Fibroblast of skin of right quadriceps (primary cell): ENCODE measurements at regions not wholly inside any gene's neighbourhood (a gene's known extent, or its start where the extent isn't known, plus 50 kb on each side); places are given as distances from the start of the nearest gene placed in this dataset.

ENCODE experiments used
- DNase-seq: peaks from one replicate; pipeline ENCODE4 v3.0.0-alpha.2; 2013

- no peak for DNase-seq
Measured at GRCh38 chrY:12981074-12981473, 76.4 kb downstream of the DDX3Y start.

DNA sequence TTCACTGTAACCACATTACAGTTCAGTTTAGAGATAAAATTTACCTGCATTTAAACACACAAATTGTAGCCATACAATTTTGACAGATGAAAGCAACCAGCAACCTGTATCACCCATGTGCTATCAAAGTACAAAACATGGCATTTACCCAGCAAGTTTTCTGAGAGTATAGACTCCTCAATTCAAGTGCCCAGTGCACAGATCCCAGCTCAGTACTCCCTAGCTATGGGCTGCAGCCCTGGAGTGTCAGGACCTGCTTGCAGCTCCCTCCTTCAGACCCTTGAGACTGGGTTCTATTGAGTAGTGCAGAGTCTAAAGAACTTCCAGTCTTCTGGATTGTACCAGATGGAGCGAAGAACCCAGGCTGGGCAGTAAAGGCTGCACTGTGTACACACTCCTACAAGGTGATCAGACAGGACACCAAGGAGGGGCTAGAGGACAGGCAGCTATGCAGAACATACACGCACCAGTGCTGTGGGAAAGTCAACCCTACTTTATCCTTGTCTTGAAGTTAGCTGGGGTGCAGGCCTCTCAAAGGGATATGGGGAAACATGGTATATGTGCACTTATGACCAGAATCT is 77.7 kb downstream of the DDX3Y start:
- DNase-seq, result no peak

- no peak for DNase-seq
Measured at GRCh38 chrY:12984637-12985344, 80.1 kb downstream of the DDX3Y start.

GRCh38 chrY:13017493-13017892 is 112.8 kb downstream of the DDX3Y start:
- DNase-seq, result peak; percentile 30

DNA sequence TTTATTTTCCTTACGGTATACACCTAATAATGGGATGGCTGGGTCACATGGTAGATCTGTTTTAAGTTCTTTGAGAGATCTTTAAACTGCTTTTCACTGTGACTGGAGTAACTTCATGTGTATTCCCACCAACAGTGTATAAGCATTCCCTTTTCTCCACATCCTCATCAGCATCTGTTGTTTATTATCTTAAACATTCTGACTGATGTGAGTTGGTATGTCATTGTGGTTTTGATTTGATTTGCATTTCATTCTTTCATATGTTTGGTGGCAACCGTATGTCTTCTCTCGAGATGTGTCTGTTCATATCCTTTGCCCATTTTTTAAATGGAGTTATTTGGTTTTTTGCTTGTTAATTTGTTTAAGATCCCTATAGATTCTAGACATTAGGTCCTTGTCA is 114.8 kb downstream of the DDX3Y start:
- peak; percentile 81 for DNase-seq

GRCh38 chrY:13020839-13021238 is 116.2 kb downstream of the DDX3Y start:
- DNase-seq, result no peak

GRCh38 chrY:13023607-13024006 is 118.9 kb downstream of the DDX3Y start:
- DNase-seq, result no peak

DNA sequence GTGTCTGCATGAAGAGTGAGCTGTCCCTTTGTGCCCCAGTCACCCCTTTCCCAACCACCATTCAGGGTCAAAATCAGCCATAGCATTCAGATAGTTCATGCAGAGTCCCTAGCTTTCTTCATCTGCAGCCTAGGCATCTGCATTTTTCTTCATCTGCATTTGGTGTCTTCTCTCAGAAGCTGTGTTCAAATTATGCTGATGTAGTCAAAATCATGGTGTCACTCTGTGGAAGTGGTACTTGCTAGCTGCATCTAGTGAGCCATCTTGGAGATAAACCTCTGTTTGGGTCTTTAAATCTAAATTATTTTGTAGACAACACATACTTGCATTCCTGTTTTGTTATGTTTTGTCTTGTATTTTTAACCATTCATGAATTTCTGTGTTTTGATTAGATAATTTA is 119.8 kb downstream of the DDX3Y start:
- DNase-seq, result no peak

GRCh38 chrY:13026906-13027305 is 122.2 kb downstream of the DDX3Y start:
- DNase-seq, result no peak

DNA sequence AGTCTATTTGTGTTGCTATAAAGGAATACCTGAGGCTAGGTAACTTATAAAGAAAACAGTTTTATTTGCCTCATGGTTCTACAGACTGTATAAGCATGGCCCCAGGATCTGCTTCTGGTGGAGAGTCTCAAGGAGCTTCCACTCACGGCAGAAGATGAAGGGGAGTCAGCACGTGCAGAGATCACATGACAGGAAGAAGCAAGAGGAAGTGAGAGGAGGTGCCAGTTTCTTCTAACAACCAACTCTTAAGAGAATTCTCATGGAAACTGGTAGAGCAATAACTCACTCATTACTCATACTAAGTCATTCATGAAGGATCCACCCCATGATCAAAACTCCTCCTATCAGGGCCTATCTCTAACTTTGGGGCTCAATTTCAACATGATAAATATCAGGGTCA is 135.6 kb downstream of the DDX3Y start:
- no peak for DNase-seq

GRCh38 chrY:13053501-13053900 is 148.8 kb downstream of the DDX3Y start:
- DNase-seq, result no peak

DNA sequence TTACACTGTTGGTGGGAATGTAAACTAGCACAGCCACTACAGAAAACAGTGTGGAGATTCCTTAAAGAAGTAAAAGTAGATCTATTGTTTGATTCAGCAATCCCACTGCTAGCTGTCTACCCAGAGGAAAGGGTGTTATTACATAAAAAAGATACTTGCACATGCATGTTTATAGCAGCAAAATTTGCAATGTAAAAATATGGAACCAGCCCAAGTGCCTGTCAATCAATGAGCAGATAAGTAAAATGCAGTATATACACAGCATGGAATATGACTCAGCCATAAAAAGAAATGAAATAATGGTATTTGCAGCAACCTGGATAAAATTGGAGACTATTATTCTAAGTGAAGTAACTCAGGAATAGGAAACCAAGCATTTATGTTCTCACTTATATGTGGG is 161.7 kb downstream of the DDX3Y start:
- DNase-seq, result no peak

GRCh38 chrY:13068696-13069095 is 164.0 kb downstream of the DDX3Y start:
- no peak for DNase-seq

- no peak for DNase-seq
Measured at GRCh38 chrY:13069111-13069510, 164.4 kb downstream of the DDX3Y start.

DNA sequence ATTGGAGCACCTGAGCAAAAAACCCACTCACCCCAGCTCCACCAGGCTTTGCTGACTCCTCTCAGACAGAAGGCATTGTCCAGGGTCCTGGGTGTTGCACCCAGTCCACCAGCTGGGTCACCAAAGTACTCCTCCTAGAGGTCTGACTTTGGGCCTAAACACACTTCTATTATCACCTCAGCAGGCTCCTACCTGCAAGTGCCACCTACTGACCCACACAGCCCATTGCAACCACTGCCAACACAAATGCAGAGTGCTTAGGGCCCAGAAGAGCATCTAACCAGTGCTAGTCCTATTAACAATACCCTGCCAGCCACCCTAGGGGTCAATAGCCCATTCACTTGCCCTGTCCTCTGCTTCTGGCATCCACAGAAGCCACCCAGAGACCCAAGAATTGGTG is 178.1 kb downstream of the DDX3Y start:
- DNase-seq, result no peak

DNA sequence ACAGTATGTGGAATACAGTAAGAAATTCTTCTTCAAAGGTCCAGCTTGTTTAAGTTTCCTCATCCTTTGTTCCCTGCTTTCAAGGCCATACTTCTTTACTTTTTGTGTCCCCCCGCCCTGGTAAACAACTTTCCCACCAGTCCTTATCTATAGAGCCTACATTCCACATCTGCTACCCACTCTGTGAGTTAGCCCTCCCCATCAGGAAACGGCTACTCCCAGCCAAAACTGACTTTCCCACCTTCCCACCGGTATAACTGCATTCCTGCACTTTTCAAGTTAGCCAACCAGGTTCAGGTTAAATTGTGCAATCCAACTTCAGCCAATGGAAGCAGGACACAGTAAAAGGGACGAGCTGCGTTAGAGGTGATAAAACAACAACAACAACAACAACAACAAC is 186.9 kb downstream of the DDX3Y start:
- DNase-seq, result no peak

DNA sequence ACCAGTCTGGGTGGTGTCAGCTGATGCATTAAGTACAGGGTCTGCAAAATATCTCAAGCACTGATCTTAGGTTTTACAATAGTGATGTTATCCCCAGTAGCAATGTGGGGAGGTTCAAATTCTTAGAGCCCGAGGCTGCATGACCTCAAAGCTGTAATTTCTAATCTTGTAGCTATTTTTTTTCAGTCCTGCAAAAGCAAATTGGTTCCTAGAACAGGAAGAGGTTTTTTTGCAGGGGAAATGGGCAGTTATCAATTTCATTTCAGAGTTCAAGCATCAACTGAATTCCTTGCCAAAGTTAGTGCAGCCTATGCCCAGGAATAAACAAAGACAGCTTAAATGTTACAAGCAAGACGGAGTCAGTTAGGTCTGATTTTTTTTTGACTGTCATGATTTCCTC is 188.3 kb downstream of the DDX3Y start:
- no peak for DNase-seq

- DNase-seq, result no peak
Measured at GRCh38 chrY:13093461-13093860, 188.8 kb downstream of the DDX3Y start.

GRCh38 chrY:13094411-13094810 is 189.7 kb downstream of the DDX3Y start:
- DNase-seq, result peak; percentile 0

DNA sequence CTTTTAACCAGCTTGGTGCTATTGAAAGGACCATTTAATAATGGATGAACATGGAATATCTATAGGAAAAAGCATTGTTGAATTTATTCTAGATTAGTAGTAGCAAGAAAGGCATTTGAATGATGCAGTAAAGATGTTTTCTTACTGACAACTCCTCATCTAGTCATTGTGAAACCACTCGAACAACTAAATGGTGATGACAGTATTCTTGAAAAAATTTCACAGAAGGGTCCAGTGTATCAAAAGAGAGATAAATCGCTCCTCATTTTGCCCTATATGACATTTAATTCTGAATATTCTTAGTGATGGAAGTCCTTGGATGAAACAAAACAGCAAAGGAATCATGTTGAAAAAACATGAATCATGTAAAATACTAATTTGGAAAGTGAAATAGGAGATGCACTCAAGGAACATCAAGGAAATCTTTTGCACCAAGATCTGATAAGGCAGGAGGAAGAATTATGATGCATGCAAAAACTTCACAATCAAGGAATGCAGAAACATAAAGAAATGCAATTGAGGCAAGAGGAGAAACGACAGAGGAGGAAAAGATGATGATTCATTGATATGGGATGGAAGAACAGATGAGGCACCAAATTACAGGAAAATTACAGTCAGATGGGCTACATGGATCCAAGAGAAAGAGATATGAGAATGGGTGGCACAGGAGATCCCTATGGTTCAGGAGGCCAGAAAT is 190.4 kb downstream of the DDX3Y start:
- peak; percentile 69 for DNase-seq

- DNase-seq, result no peak
Measured at GRCh38 chrY:13126881-13127456, 222.3 kb downstream of the DDX3Y start.

DNA sequence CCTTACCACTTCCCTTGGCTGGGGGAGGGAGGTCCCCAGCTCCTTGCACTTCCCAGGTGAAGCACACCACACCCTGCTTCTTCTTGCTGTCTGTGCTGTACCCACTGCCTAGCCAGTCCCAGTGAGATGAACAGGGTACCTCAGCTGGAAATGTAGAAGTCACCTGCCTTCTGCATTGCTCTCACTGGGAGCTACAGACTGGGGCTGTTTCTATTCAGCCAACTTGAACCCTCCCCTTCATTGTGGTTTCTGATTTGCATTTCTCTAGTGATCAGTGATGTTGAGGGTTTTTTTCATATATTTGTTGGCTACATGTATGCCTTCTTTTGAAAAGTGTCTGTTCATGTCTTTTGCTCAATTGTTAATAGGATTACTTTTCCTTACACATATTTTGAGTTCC is 222.8 kb downstream of the DDX3Y start:
- DNase-seq, result no peak

DNA sequence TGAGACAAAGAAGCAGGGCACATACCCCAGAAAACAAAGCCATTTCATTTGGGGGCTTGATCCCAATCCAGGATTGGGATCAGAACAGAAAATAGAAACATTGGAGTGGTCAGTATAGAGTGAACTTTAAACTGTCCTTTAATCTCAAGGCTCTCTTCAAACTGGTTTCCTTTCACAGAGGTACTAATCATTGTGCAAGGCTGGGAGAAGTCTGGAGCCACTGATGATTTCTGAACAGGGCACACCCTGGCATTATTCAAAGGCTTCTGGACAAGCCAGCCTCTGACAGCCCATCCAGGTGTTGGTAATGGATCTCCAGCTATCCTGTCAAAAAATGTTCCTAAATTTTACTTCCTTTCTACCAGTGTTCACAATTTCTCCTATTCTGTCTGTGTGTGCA is 244.5 kb downstream of the DDX3Y start:
- DNase-seq, result no peak

- no peak for DNase-seq
Measured at GRCh38 chrY:13167698-13168097, 263.0 kb downstream of the DDX3Y start.
